ENCODE measurements at regions not wholly inside any gene's neighbourhood (a gene's known extent, or its start where the extent isn't known, plus 50 kb on each side); places are given as distances from the start of the nearest gene placed in this dataset.
"Not testable (repeated sequence)": the region's sequence is repeated elsewhere in the genome, so short reads cannot be mapped to it uniquely, and the experiment has no call there.

DNA sequence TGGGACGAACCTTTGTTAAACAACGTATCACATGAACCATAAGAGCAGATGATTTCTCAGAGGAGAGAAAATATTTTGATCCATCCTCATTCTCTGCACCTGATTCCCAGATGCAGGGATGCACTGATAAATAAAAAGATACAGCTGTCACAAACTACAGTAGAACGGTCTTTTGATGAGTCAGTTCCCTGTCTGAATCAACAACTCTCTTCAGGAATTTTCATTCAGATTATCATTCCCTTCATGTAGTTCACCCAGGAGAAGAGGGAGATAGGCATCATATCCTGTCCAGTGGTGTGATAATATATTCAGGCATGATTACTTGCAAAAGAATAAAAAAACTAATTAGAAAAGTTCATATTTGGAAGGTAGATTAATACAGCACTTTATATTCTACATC is 521.5 kb downstream of the PYDC2 start:
- H3K27me3 ChIP-seq (ENCODE audit: insufficient read depth, poor library complexity, severe bottlenecking) = no peaks in the 10 kb centered on the region
- H3K4me3 ChIP-seq (replicated peaks; ENCODE audit: insufficient read depth, low read length) = no peak overlapping the region
- DNase-seq (ENCODE audit: low read depth in 1 of 2, low spot score in 1 of 2) = no peak
- no peak overlapping the region for H3K27ac ChIP-seq (replicated peaks)
- TF ChIP-seq GABPA (IDR thresholded peaks at IDR 0.05; ENCODE audit: low read depth) = no peak
- TF ChIP-seq SPI1 (IDR thresholded peaks at IDR 0.05; ENCODE audit: borderline replicate concordance, low read depth) = no peak
- TF ChIP-seq, protein P1, sequence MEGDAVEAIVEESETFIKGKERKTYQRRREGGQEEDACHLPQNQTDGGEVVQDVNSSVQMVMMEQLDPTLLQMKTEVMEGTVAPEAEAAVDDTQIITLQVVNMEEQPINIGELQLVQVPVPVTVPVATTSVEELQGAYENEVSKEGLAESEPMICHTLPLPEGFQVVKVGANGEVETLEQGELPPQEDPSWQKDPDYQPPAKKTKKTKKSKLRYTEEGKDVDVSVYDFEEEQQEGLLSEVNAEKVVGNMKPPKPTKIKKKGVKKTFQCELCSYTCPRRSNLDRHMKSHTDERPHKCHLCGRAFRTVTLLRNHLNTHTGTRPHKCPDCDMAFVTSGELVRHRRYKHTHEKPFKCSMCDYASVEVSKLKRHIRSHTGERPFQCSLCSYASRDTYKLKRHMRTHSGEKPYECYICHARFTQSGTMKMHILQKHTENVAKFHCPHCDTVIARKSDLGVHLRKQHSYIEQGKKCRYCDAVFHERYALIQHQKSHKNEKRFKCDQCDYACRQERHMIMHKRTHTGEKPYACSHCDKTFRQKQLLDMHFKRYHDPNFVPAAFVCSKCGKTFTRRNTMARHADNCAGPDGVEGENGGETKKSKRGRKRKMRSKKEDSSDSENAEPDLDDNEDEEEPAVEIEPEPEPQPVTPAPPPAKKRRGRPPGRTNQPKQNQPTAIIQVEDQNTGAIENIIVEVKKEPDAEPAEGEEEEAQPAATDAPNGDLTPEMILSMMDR (IDR thresholded peaks at IDR 0.05; ENCODE audit: insufficient read depth, low read length) = no peak
- TF ChIP-seq, protein P2, sequence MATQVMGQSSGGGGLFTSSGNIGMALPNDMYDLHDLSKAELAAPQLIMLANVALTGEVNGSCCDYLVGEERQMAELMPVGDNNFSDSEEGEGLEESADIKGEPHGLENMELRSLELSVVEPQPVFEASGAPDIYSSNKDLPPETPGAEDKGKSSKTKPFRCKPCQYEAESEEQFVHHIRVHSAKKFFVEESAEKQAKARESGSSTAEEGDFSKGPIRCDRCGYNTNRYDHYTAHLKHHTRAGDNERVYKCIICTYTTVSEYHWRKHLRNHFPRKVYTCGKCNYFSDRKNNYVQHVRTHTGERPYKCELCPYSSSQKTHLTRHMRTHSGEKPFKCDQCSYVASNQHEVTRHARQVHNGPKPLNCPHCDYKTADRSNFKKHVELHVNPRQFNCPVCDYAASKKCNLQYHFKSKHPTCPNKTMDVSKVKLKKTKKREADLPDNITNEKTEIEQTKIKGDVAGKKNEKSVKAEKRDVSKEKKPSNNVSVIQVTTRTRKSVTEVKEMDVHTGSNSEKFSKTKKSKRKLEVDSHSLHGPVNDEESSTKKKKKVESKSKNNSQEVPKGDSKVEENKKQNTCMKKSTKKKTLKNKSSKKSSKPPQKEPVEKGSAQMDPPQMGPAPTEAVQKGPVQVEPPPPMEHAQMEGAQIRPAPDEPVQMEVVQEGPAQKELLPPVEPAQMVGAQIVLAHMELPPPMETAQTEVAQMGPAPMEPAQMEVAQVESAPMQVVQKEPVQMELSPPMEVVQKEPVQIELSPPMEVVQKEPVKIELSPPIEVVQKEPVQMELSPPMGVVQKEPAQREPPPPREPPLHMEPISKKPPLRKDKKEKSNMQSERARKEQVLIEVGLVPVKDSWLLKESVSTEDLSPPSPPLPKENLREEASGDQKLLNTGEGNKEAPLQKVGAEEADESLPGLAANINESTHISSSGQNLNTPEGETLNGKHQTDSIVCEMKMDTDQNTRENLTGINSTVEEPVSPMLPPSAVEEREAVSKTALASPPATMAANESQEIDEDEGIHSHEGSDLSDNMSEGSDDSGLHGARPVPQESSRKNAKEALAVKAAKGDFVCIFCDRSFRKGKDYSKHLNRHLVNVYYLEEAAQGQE (IDR thresholded peaks at IDR 0.05; ENCODE audit: insufficient replicate concordance, low read depth) = no peak
- TF ChIP-seq POLR2AphosphoS5 (IDR thresholded peaks at IDR 0.05; ENCODE audit: low read depth) = no peak

DNA sequence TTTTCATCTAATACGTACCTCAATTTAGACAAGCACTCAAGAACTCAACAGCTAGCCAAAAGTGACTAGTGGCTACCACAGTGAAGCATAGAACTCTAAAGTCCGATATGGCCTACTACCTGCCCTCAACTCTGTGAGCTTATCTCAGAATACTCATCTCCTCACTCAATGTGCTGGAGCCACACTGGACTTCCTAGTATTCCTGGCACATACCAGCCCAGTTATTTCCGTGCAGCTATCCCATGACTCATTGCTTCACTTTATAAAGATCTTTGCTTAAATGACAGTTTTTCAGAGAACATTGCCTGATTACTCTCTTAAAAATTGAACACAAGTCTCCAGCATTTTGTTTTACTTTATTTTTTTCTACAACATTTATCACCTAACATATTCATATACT is 524.7 kb downstream of the PYDC2 start:
- H3K27ac ChIP-seq (replicated peaks) = no peak overlapping the region
- no peaks in the 10 kb centered on the region for H3K27me3 ChIP-seq (ENCODE audit: insufficient read depth, poor library complexity, severe bottlenecking)
- no peak for DNase-seq (ENCODE audit: low read depth in 1 of 2, low spot score in 1 of 2)
- H3K4me3 ChIP-seq (replicated peaks; ENCODE audit: insufficient read depth, low read length) = no peak overlapping the region
- TF ChIP-seq GABPA (IDR thresholded peaks at IDR 0.05; ENCODE audit: low read depth) = no peak
- TF ChIP-seq, protein P1 (IDR thresholded peaks at IDR 0.05; ENCODE audit: insufficient read depth, low read length) = no peak
- TF ChIP-seq, protein P2 (IDR thresholded peaks at IDR 0.05; ENCODE audit: insufficient replicate concordance, low read depth) = no peak
- no peak for TF ChIP-seq SPI1 (IDR thresholded peaks at IDR 0.05; ENCODE audit: borderline replicate concordance, low read depth)
- TF ChIP-seq POLR2AphosphoS5 (IDR thresholded peaks at IDR 0.05; ENCODE audit: low read depth) = no peak

DNA sequence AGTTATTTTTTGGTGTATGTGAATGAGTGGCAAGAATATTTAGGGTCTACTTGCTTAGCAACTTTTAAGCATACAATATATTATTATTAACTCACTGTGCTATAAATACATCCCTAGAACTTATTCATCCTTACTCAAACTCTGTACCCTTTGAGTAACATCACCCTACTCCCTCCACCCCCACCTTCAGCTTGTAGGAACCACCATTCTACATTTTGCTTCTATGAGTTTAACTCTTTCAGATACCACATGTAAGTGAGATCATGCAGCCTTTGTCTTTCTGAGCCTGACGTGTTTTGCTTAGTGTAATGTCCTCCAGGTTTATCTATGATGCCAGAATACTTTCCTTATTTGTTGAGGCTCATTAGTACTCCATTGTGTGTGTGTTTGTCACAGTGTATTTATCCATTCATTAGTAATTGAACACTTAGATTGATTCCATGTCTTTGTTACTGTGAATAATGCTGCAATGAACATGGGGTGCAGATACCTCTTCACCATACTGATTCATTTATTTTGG is 526.9 kb downstream of the PYDC2 start:
- H3K27me3 ChIP-seq (ENCODE audit: insufficient read depth, poor library complexity, severe bottlenecking) = no peaks in the 10 kb centered on the region
- TF ChIP-seq, protein P1 (IDR thresholded peaks at IDR 0.05; ENCODE audit: insufficient read depth, low read length) = no peak
- TF ChIP-seq SPI1 (IDR thresholded peaks at IDR 0.05; ENCODE audit: borderline replicate concordance, low read depth) (no peak), POLR2AphosphoS5 (IDR thresholded peaks at IDR 0.05; ENCODE audit: low read depth) (no peak)
- DNase-seq (ENCODE audit: low read depth in 1 of 2, low spot score in 1 of 2) = no peak
- no peak overlapping the region for H3K4me3 ChIP-seq (replicated peaks; ENCODE audit: insufficient read depth, low read length)
- H3K27ac ChIP-seq (replicated peaks) = no peak overlapping the region

DNA sequence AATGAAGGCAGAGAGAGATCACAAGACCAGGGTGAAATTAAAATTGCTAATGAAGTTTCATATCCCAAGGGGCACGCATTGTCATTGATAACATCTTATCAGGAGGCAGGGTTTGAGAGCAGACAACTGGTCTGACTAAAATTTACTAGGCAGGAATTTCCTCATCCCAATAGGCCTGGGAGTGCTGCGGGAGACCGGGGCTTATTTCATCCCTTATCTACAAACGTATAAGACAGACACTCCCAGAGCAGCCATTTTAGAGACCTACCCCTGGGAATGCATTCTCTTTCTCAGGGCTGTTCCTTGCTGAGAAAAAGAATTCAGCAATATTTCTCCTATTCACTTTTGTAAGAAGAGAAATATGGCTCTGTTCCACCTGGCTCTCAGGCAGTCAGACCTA is 533.0 kb downstream of the PYDC2 start:
- H3K27ac ChIP-seq (replicated peaks); H3K4me3 ChIP-seq (replicated peaks; ENCODE audit: insufficient read depth, low read length); DNase-seq (ENCODE audit: low read depth in 1 of 2, low spot score in 1 of 2); H3K27me3 ChIP-seq (ENCODE audit: insufficient read depth, poor library complexity, severe bottlenecking): not testable (repeated sequence)
